ENCODE measurements at regions not wholly inside any gene's neighbourhood (a gene's known extent, or its start where the extent isn't known, plus 50 kb on each side); places are given as distances from the start of the nearest gene placed in this dataset.

- no peak for TF ChIP-seq CTCF (IDR thresholded peaks at IDR 0.05)
- TF ChIP-seq POLR2A (IDR thresholded peaks at IDR 0.05), result no peak
These were observed 825.1 kb upstream of the EEF2KMT start for GRCh38 chr16:5922686-5923085.
